CD14-positive monocyte (primary cell): ENCODE measurements at regions not wholly inside any gene's neighbourhood (a gene's known extent, or its start where the extent isn't known, plus 50 kb on each side); places are given as distances from the start of the nearest gene placed in this dataset.

Source experiments
- DNase-seq, 3 donors: peaks; one replicate each; pipeline ENCODE4 v3.0.0-alpha.2; 2011 to 2022
- H2AFZ ChIP-seq: 2 replicates; pipeline ENCODE4 v1.6.0; 2012; ENCODE audit warnings: mild to moderate bottlenecking, low read depth, low read length, inconsistent platforms; ENCODE audit not compliant: insufficient read depth, poor library complexity, severe bottlenecking
- H3K27ac ChIP-seq, 2 donors: 1 replicate in 1 of 2; 2 replicates in 1 of 2; pipeline ENCODE4 v1.5.1; 2012 to 2013; ENCODE audit warnings: low read length in 2 of 2, control low read depth in 1 of 2, inconsistent platforms in 1 of 2, low read depth in 1 of 2, mild to moderate bottlenecking in 1 of 2
- H3K27me3 ChIP-seq, 2 donors: one replicate each; pipeline versions ENCODE4 v1.6.0 to v1.6.1; 2011 to 2013; ENCODE audit warnings: low read length in 2 of 2; ENCODE audit not compliant: control insufficient read depth in 2 of 2, insufficient read depth in 2 of 2
- H3K36me3 ChIP-seq, 2 donors: replicated peaks in 1 of 2; 1 replicate in 1 of 2; 2 replicates in 1 of 2; pipeline versions ENCODE4 v1.5.1 to v1.6.1; 2012 to 2013; ENCODE audit warnings: low read length in 2 of 2, control low read depth in 1 of 2, inconsistent platforms in 1 of 2, mild to moderate bottlenecking in 1 of 2; ENCODE audit not compliant: insufficient read depth in 2 of 2, control insufficient read depth in 1 of 2
- H3K4me1 ChIP-seq, 2 donors: 1 replicate in 1 of 2; 2 replicates in 1 of 2; pipeline versions ENCODE4 v1.5.1 to v1.6.1; 2012 to 2013; ENCODE audit warnings: low read length in 2 of 2, control low read depth in 1 of 2, inconsistent platforms in 1 of 2, mild to moderate bottlenecking in 1 of 2, moderate library complexity in 1 of 2; ENCODE audit not compliant: insufficient read depth in 2 of 2, control insufficient read depth in 1 of 2
- H3K4me2 ChIP-seq: replicated peaks from 2 replicates; pipeline ENCODE3; 2012; ENCODE audit warnings: low read length, moderate library complexity, mild to moderate bottlenecking; ENCODE audit not compliant: poor library complexity, severe bottlenecking; ENCODE audit errors: extremely low read depth
- H3K4me3 ChIP-seq, 3 experiments: fragments of 200-600 bp in 1 of 3; sonication (generic) in 1 of 3; replicated peaks in 1 of 3; 1 replicate in 2 of 3; 2 replicates in 1 of 3; pipeline ENCODE4 v1.5.1; 2011 to 2013; ENCODE audit warnings: low read length in 3 of 3, mild to moderate bottlenecking in 3 of 3, control low read depth in 2 of 3, low read depth in 2 of 3, inconsistent platforms in 1 of 3, moderate library complexity in 1 of 3
- H3K79me2 ChIP-seq: 2 replicates; pipeline ENCODE4 v1.6.0; 2012; ENCODE audit warnings: mild to moderate bottlenecking, control low read depth, inconsistent platforms, low read length, moderate library complexity; ENCODE audit not compliant: insufficient read depth
- H3K9ac ChIP-seq: 2 replicates; pipeline ENCODE4 v1.6.0; 2017; ENCODE audit warnings: low read length, mild to moderate bottlenecking; ENCODE audit not compliant: insufficient read depth, poor library complexity, severe bottlenecking
- H3K9me3 ChIP-seq, 2 donors: replicated peaks in 1 of 2; 1 replicate in 1 of 2; 2 replicates in 1 of 2; pipeline versions ENCODE4 v1.5.1 to v1.6.1; 2012 to 2013; ENCODE audit warnings: low read length in 2 of 2, control low read depth in 1 of 2; ENCODE audit not compliant: control insufficient read depth in 1 of 2, insufficient read depth in 1 of 2
- H4K20me1 ChIP-seq: 2 replicates; pipeline ENCODE4 v1.6.0; 2012; ENCODE audit warnings: mild to moderate bottlenecking, low read length, control low read depth, moderate library complexity; ENCODE audit not compliant: insufficient read depth
- H3K27ac Mint-ChIP-seq, 7 donors: one replicate each; pipeline ENCODE4 v1.8.0; 2020; ENCODE audit warnings: mild to moderate bottlenecking in 7 of 7, mixed read lengths in 7 of 7, moderate library complexity in 6 of 7, inconsistent platforms in 2 of 7
- H3K27me3 Mint-ChIP-seq, 3 donors: one replicate each; pipeline ENCODE4 v1.8.0; 2021 to 2022; ENCODE audit warnings: low read depth in 3 of 3, mild to moderate bottlenecking in 3 of 3, mixed read lengths in 3 of 3, moderate library complexity in 3 of 3, inconsistent platforms in 1 of 3
- H3K36me3 Mint-ChIP-seq, 2 donors: one replicate each; pipeline ENCODE4 v1.8.0; 2020; ENCODE audit warnings: mixed read lengths in 2 of 2, inconsistent platforms in 1 of 2, mild to moderate bottlenecking in 1 of 2
- H3K4me1 Mint-ChIP-seq: one replicate; pipeline ENCODE4 v1.8.0; 2020; ENCODE audit warnings: mild to moderate bottlenecking, mixed read lengths
- H3K4me3 Mint-ChIP-seq, 2 donors: one replicate each; pipeline ENCODE4 v1.8.0; 2020; ENCODE audit warnings: mild to moderate bottlenecking in 2 of 2, mixed read lengths in 2 of 2, moderate library complexity in 1 of 2
- H3K9me3 Mint-ChIP-seq, 7 donors: one replicate each; pipeline ENCODE4 v1.8.0; 2020 to 2022; ENCODE audit warnings: mixed read lengths in 7 of 7, mild to moderate bottlenecking in 6 of 7, moderate library complexity in 6 of 7, inconsistent platforms in 2 of 7
- WGBS: methylation state at CpG from one replicate; pipeline ENCODE4 v1.1.5; 2013; ENCODE audit warnings: missing lambda C conversion rate; ENCODE audit not compliant: insufficient coverage; 5-methylcytosine and 5-hydroxymethylcytosine counted together
- intact Hi-C, 2 donors: fragments of 100-400 bp; cut with micrococcal nuclease; formaldehyde crosslinking; loops; one replicate each; pipeline versions ENCODE4 v1.15.0 to v1.15.1; 2023
- TF ChIP-seq, protein P1 (sequence below): fragments of 200-600 bp; IDR thresholded peaks from one replicate; pipeline ENCODE4 v1.8.0; 2022; ENCODE audit warnings: antibody characterized with exemption, mild to moderate bottlenecking

DNA sequence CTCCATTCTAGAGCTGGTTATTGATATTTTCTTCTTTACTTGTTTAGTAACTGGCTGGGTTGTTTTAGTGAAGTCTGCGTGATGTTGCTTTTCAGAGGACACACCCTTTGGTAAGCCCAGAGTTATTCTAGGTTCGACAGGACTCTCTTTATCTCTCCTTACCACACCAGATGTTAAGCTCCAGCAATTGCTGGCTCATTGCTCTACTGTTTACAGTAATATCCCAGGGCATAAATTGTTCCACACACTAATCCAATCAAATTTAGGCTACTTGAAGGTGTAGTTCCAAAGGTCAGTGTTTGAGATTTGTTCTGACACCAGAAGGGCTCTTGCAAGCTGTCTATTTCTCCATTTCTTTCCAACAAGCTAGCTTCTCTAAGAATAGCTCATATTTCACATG lies 506.6 kb downstream of the NR4A2 start:
- Histone ChIP-seq H2AFZ (no peak overlapping the region), H3K36me3 (no peaks in the 10 kb centered on the region), H4K20me1 (no peaks in the 10 kb centered on the region), H3K27me3 (no peaks in the 10 kb centered on the region), H3K79me2 (no peaks in the 10 kb centered on the region), H3K9ac (no peak overlapping the region), H3K4me3 (no peak overlapping the region), H3K4me2 (no peak overlapping the region), H3K9me3 (no peaks in the 10 kb centered on the region), H3K27ac (no peak overlapping the region), H3K4me1 (no peaks in the 10 kb centered on the region)
- Mint-ChIP-seq H3K27ac (no peak overlapping the region), H3K4me1 (no peaks in the 10 kb centered on the region), H3K9me3 (peaks cover 0 to 2% (median 0%) of the 10 kb centered on the region in 7 donors), H3K36me3 (no peaks in the 10 kb centered on the region), H3K4me3 (no peak overlapping the region), H3K27me3 (peaks cover 0 to 2% (median 1%) of the 10 kb centered on the region in 3 donors)
- TF ChIP-seq, protein P1, sequence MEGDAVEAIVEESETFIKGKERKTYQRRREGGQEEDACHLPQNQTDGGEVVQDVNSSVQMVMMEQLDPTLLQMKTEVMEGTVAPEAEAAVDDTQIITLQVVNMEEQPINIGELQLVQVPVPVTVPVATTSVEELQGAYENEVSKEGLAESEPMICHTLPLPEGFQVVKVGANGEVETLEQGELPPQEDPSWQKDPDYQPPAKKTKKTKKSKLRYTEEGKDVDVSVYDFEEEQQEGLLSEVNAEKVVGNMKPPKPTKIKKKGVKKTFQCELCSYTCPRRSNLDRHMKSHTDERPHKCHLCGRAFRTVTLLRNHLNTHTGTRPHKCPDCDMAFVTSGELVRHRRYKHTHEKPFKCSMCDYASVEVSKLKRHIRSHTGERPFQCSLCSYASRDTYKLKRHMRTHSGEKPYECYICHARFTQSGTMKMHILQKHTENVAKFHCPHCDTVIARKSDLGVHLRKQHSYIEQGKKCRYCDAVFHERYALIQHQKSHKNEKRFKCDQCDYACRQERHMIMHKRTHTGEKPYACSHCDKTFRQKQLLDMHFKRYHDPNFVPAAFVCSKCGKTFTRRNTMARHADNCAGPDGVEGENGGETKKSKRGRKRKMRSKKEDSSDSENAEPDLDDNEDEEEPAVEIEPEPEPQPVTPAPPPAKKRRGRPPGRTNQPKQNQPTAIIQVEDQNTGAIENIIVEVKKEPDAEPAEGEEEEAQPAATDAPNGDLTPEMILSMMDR: no peak
- DNase-seq: no peak
- intact Hi-C loops: no loop called here
- whole genome bisulfite sequencing: no CpG with 5 or more reads among the region's 2 CpGs

DNA sequence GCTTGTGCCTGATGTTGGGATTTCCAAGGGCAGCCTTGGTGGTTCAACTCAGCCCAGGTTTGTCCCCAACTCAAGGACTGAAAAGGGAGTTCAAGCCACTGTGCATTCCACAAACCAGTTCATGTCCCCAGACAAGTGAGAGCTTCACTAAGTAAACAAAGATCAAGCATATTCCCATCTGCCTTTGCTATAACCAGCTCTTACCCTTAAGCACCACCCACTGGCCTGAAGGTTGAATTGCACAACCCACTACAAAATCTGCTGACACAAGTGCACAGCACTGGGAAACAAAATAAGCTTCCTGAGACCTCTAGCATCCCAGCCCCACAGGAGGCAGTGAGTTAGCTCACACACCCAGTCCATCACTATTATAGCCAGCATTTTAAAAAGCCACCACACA lies 516.7 kb downstream of the NR4A2 start:
- no peaks in the 10 kb centered on the region for H4K20me1 ChIP-seq
- no peak overlapping the region for H3K4me3 ChIP-seq
- H3K27ac ChIP-seq: no peak overlapping the region
- no peak overlapping the region for H3K4me3 Mint-ChIP-seq
- intact Hi-C loops: no loop called here
- TF ChIP-seq, protein P1: peak; percentile 50
- peak in 2 of 3 donors; percentile 8 to 32 for DNase-seq
- no peaks in the 10 kb centered on the region for H3K27me3 ChIP-seq
- no peak overlapping the region for H3K4me2 ChIP-seq
- no peaks in the 10 kb centered on the region for H3K79me2 ChIP-seq
- H3K9ac ChIP-seq: no peak overlapping the region
- H3K4me1 Mint-ChIP-seq: no peaks in the 10 kb centered on the region
- peaks cover 0 to 2% (median 2%) of the 10 kb centered on the region in 3 donors for H3K27me3 Mint-ChIP-seq
- H3K9me3 ChIP-seq: peaks cover 0 to 9% of the 10 kb centered on the region in 2 donors
- no peaks in the 10 kb centered on the region for H3K4me1 ChIP-seq
- H3K9me3 Mint-ChIP-seq: peaks cover 0 to 4% (median 4%) of the 10 kb centered on the region in 7 donors
- no peak overlapping the region for H3K27ac Mint-ChIP-seq
- H3K36me3 ChIP-seq: no peaks in the 10 kb centered on the region
- no peak overlapping the region for H2AFZ ChIP-seq
- no peaks in the 10 kb centered on the region for H3K36me3 Mint-ChIP-seq
